OCI-LY3 (cell line): ENCODE measurements at regions not wholly inside any gene's neighbourhood (a gene's known extent, or its start where the extent isn't known, plus 50 kb on each side); places are given as distances from the start of the nearest gene placed in this dataset.

Experiments used
- H2AFZ ChIP-seq: fragments of 200-600, 300-600 bp; shearing (Covaris generic); 2 replicates; pipeline ENCODE4 v1.6.0; 2014; ENCODE audit warnings: antibody characterized with exemption, low read depth, low read length
- H3K27ac ChIP-seq: fragments of 200-600, 300-600 bp; sonication (generic); 2 replicates; pipeline ENCODE4 v1.5.1; 2014; ENCODE audit warnings: mild to moderate bottlenecking, low read length, moderate library complexity, mixed read lengths
- H3K27me3 ChIP-seq: fragments of 200-600, 300-600 bp; sonication (generic); 2 replicates; pipeline ENCODE4 v1.6.1; 2014; ENCODE audit warnings: low read depth, low read length, mixed read lengths
- H3K36me3 ChIP-seq: fragments of 200-600, 300-600 bp; sonication (generic); replicated peaks from 2 replicates; pipeline ENCODE3; 2014; ENCODE audit warnings: low read depth, low read length, mixed read lengths
- H3K4me1 ChIP-seq: fragments of 300-600, 200-600 bp; sonication (generic); 2 replicates; pipeline ENCODE4 v1.6.1; 2014; ENCODE audit warnings: low read length, mixed read lengths
- H3K4me2 ChIP-seq: fragments of 200-600, 300-600 bp; sonication (generic); 2 replicates; pipeline ENCODE4 v1.6.1; 2014; ENCODE audit warnings: low read length, mixed read lengths
- H3K4me3 ChIP-seq: fragments of 300-600, 200-600 bp; sonication (generic); 2 replicates; pipeline ENCODE4 v1.5.1; 2014; ENCODE audit warnings: antibody characterized with exemption, mild to moderate bottlenecking, low read length, moderate library complexity
- H3K79me2 ChIP-seq: fragments of 300-600, 200-600 bp; shearing (Covaris generic); 2 replicates; pipeline ENCODE4 v1.6.1; 2014; ENCODE audit warnings: mild to moderate bottlenecking, low read length, mixed read lengths
- H3K9ac ChIP-seq: fragments of 300-600, 200-600 bp; shearing (Covaris generic); 2 replicates; pipeline ENCODE4 v1.6.0; 2014; ENCODE audit warnings: mild to moderate bottlenecking, low read length, moderate library complexity
- H3K9me3 ChIP-seq: fragments of 200-600, 300-600 bp; shearing (Covaris generic); 2 replicates; pipeline ENCODE4 v1.6.1; 2014; ENCODE audit warnings: low read length, mixed read lengths; ENCODE audit not compliant: insufficient read depth
- H4K20me1 ChIP-seq: fragments of 200-600, 300-600 bp; sonication (generic); 2 replicates; pipeline ENCODE4 v1.6.1; 2016; ENCODE audit warnings: low read length, mixed read lengths; ENCODE audit not compliant: insufficient read depth
- CTCF ChIP-seq: fragments of 200-600, 300-600 bp; sonication (generic); IDR thresholded peaks from 2 replicates; pipeline ENCODE4 v1.5.1; 2014; ENCODE audit warnings: antibody characterized with exemption, low read length, low read depth
- EZH2phosphoT487 ChIP-seq: fragments of 200-600 bp; shearing (Covaris generic); IDR thresholded peaks from 2 replicates; pipeline ENCODE4 v1.6.1; 2018; ENCODE audit warnings: antibody characterized with exemption, mixed run types, low read depth

- no peaks in the 10 kb centered on the region for H3K79me2 ChIP-seq
- H3K27me3 ChIP-seq = peaks cover 8% of the 10 kb centered on the region; the same call in 1 of the 2 replicates
- H3K4me1 ChIP-seq = no peaks in the 10 kb centered on the region
- no peaks in the 10 kb centered on the region for H3K9me3 ChIP-seq
- no peaks in the 10 kb centered on the region for H4K20me1 ChIP-seq
- no peak overlapping the region for H3K27ac ChIP-seq
- TF ChIP-seq EZH2phosphoT487 (no peak), CTCF (no peak)
- H3K4me2 ChIP-seq = no peak overlapping the region
- H2AFZ ChIP-seq = no peak overlapping the region
- no peaks in the 10 kb centered on the region for H3K36me3 ChIP-seq
- H3K9ac ChIP-seq = no peak overlapping the region
- no peak overlapping the region for H3K4me3 ChIP-seq
Observed at GRCh38 chr10:118238573-118239235, 103.4 kb downstream of the FAM204A start.

- Histone ChIP-seq H3K9me3 (no peaks in the 10 kb centered on the region), H2AFZ (no peak overlapping the region), H3K36me3 (no peaks in the 10 kb centered on the region), H3K79me2 (no peaks in the 10 kb centered on the region), H3K27ac (no peak overlapping the region), H4K20me1 (no peaks in the 10 kb centered on the region), H3K4me2 (no peak overlapping the region), H3K4me1 (no peaks in the 10 kb centered on the region), H3K4me3 (no peak overlapping the region), H3K27me3 (peaks cover 8% of the 10 kb centered on the region; the same call in 1 of the 2 replicates), H3K9ac (no peak overlapping the region)
- TF ChIP-seq EZH2phosphoT487 (no peak), CTCF (no peak)
Observed at GRCh38 chr10:118237930-118238329, 104.2 kb downstream of the FAM204A start.

- H3K4me2 ChIP-seq = no peak overlapping the region
- H3K4me3 ChIP-seq = no peak overlapping the region
- no peaks in the 10 kb centered on the region for H3K9me3 ChIP-seq
- H3K27me3 ChIP-seq = 0 out of 2 replicates have a peak, but pooled peaks cover 3% of the 10 kb centered on the region
- no peaks in the 10 kb centered on the region for H3K79me2 ChIP-seq
- H3K27ac ChIP-seq = no peak overlapping the region
- no peaks in the 10 kb centered on the region for H4K20me1 ChIP-seq
- H3K36me3 ChIP-seq = no peaks in the 10 kb centered on the region
- no peaks in the 10 kb centered on the region for H3K4me1 ChIP-seq
- TF ChIP-seq EZH2phosphoT487 (no peak), CTCF (no peak)
- no peak overlapping the region for H2AFZ ChIP-seq
- H3K9ac ChIP-seq = no peak overlapping the region
Observed at GRCh38 chr10:118234683-118235082, 107.4 kb downstream of the FAM204A start.

GRCh38 chr10:118220346-118220850 is 121.7 kb downstream of the FAM204A start:
- no peaks in the 10 kb centered on the region for H3K36me3 ChIP-seq
- no peak for TF ChIP-seq CTCF
- TF ChIP-seq EZH2phosphoT487 = no peak
- no peak overlapping the region for H3K27ac ChIP-seq
- no peak overlapping the region for H3K9ac ChIP-seq
- no peaks in the 10 kb centered on the region for H3K9me3 ChIP-seq
- no peak overlapping the region for H3K4me2 ChIP-seq
- H4K20me1 ChIP-seq = no peaks in the 10 kb centered on the region
- H2AFZ ChIP-seq = no peak overlapping the region
- no peaks in the 10 kb centered on the region for H3K79me2 ChIP-seq
- no peaks in the 10 kb centered on the region for H3K27me3 ChIP-seq
- no peaks in the 10 kb centered on the region for H3K4me1 ChIP-seq
- no peak overlapping the region for H3K4me3 ChIP-seq
